ENCODE measurements at regions not wholly inside any gene's neighbourhood (a gene's known extent, or its start where the extent isn't known, plus 50 kb on each side); places are given as distances from the start of the nearest gene placed in this dataset.

GRCh38 chr11:29315275-29315674, 701.6 kb downstream of the KCNA4 start:
- no peaks in the 10 kb centered on the region for H3K79me2 ChIP-seq (ENCODE audit: low read length)
- H3K36me3 ChIP-seq (ENCODE audit: low read depth, low read length) = no peaks in the 10 kb centered on the region
- H3K4me1 ChIP-seq (ENCODE audit: insufficient read depth, low read length) = peaks cover 35% of the 10 kb centered on the region
- H4K20me1 ChIP-seq (ENCODE audit: low read length) = no peaks in the 10 kb centered on the region
- no peak overlapping the region for H3K9ac ChIP-seq (ENCODE audit: low read length)
- ChIA-PET CTCF (no interaction called here), POLR2A (ENCODE audit: unreplicated experiment) (no interaction called here)
- TF ChIP-seq EZH2phosphoT487 (IDR thresholded peaks at IDR 0.05; ENCODE audit: borderline replicate concordance, low read length) (no peak), CTCF (conservative IDR thresholded peaks at IDR 0.05; ENCODE audit: low read depth, low read length) (no peak), EZH2 (IDR thresholded peaks at IDR 0.05; ENCODE audit: low read length, unreplicated experiment) (no peak)
- H3K9me3 ChIP-seq (ENCODE audit: low read length) = no peaks in the 10 kb centered on the region
- H3K9me2 ChIP-seq (replicated peaks; ENCODE audit: low read length) = no peaks in the 10 kb centered on the region
- peaks cover 5% of the 10 kb centered on the region for H3F3A ChIP-seq (ENCODE audit: low read length, unreplicated experiment)
- no peak overlapping the region for H3K4me2 ChIP-seq (ENCODE audit: low read length)
- no peak overlapping the region for H3K4me3 ChIP-seq (ENCODE audit: low read length)
- DNase-seq (no peak), ATAC-seq (no peak)
- no peak overlapping the region for H2AFZ ChIP-seq (ENCODE audit: low read length)
- intact Hi-C loops (cut with micrococcal nuclease) = no loop called here
- BruUV-seq (replicated peaks) = no TSS peak
- no peak overlapping the region for H3K27ac ChIP-seq (ENCODE audit: low read length)
- no peaks in the 10 kb centered on the region for H3K27me3 ChIP-seq (ENCODE audit: low read length)

GRCh38 chr11:29314211-29314610, 702.6 kb downstream of the KCNA4 start:
- ATAC-seq = no peak
- no peak overlapping the region for H3K9ac ChIP-seq (ENCODE audit: low read length)
- no peaks in the 10 kb centered on the region for H3K79me2 ChIP-seq (ENCODE audit: low read length)
- ChIA-PET POLR2A (ENCODE audit: unreplicated experiment) (no interaction called here), CTCF (no interaction called here)
- H3F3A ChIP-seq (ENCODE audit: low read length, unreplicated experiment) = peaks cover 5% of the 10 kb centered on the region
- no peak for TF ChIP-seq EZH2phosphoT487 (IDR thresholded peaks at IDR 0.05; ENCODE audit: borderline replicate concordance, low read length)
- no peak for TF ChIP-seq EZH2 (IDR thresholded peaks at IDR 0.05; ENCODE audit: low read length, unreplicated experiment)
- no peak for TF ChIP-seq CTCF (conservative IDR thresholded peaks at IDR 0.05; ENCODE audit: low read depth, low read length)
- no peaks in the 10 kb centered on the region for H4K20me1 ChIP-seq (ENCODE audit: low read length)
- no peaks in the 10 kb centered on the region for H3K36me3 ChIP-seq (ENCODE audit: low read depth, low read length)
- H3K27ac ChIP-seq (ENCODE audit: low read length) = no peak overlapping the region
- H3K9me3 ChIP-seq (ENCODE audit: low read length) = no peaks in the 10 kb centered on the region
- intact Hi-C loops (cut with micrococcal nuclease) = no loop called here
- H3K27me3 ChIP-seq (ENCODE audit: low read length) = no peaks in the 10 kb centered on the region
- no peak overlapping the region for H3K4me2 ChIP-seq (ENCODE audit: low read length)
- no peak overlapping the region for H2AFZ ChIP-seq (ENCODE audit: low read length)
- BruUV-seq (replicated peaks) = no TSS peak
- H3K4me1 ChIP-seq (ENCODE audit: insufficient read depth, low read length) = peaks cover 46% of the 10 kb centered on the region
- DNase-seq = no peak
- no peak overlapping the region for H3K4me3 ChIP-seq (ENCODE audit: low read length)
- no peaks in the 10 kb centered on the region for H3K9me2 ChIP-seq (replicated peaks; ENCODE audit: low read length)

GRCh38 chr11:29312812-29313211, 704.0 kb downstream of the KCNA4 start:
- H3K27ac ChIP-seq (ENCODE audit: low read length) = no peak overlapping the region
- POLR2A ChIA-PET (ENCODE audit: unreplicated experiment) = no interaction called here
- no TSS peak for BruUV-seq (replicated peaks)

More at GRCh38 chr11:29312812-29313211, 704.0 kb downstream of the KCNA4 start:
- H3K9ac ChIP-seq (ENCODE audit: low read length) = no peak overlapping the region
- intact Hi-C loops (cut with micrococcal nuclease) = no loop called here
- H3F3A ChIP-seq (ENCODE audit: low read length, unreplicated experiment) = peaks cover 5% of the 10 kb centered on the region
- peaks cover 43% of the 10 kb centered on the region for H3K4me1 ChIP-seq (ENCODE audit: insufficient read depth, low read length)
- no peaks in the 10 kb centered on the region for H4K20me1 ChIP-seq (ENCODE audit: low read length)
- H3K27me3 ChIP-seq (ENCODE audit: low read length) = no peaks in the 10 kb centered on the region
- TF ChIP-seq EZH2phosphoT487 (IDR thresholded peaks at IDR 0.05; ENCODE audit: borderline replicate concordance, low read length) (no peak), EZH2 (IDR thresholded peaks at IDR 0.05; ENCODE audit: low read length, unreplicated experiment) (no peak), CTCF (conservative IDR thresholded peaks at IDR 0.05; ENCODE audit: low read depth, low read length) (no peak)
- H3K36me3 ChIP-seq (ENCODE audit: low read depth, low read length) = no peaks in the 10 kb centered on the region
- peak; percentile 62 for DNase-seq
- H3K4me2 ChIP-seq (ENCODE audit: low read length) = peak overlapping the region; percentile 20; the same call in 1 of the 2 replicates
- no peaks in the 10 kb centered on the region for H3K79me2 ChIP-seq (ENCODE audit: low read length)
- no peak overlapping the region for H3K4me3 ChIP-seq (ENCODE audit: low read length)
- CTCF ChIA-PET = no interaction called here
- no peak overlapping the region for H2AFZ ChIP-seq (ENCODE audit: low read length)
- no peaks in the 10 kb centered on the region for H3K9me3 ChIP-seq (ENCODE audit: low read length)
- ATAC-seq = peak; percentile 66
- H3K9me2 ChIP-seq (replicated peaks; ENCODE audit: low read length) = no peaks in the 10 kb centered on the region
